ENCODE measurements at regions not wholly inside any gene's neighbourhood (a gene's known extent, or its start where the extent isn't known, plus 50 kb on each side); places are given as distances from the start of the nearest gene placed in this dataset.

DNA sequence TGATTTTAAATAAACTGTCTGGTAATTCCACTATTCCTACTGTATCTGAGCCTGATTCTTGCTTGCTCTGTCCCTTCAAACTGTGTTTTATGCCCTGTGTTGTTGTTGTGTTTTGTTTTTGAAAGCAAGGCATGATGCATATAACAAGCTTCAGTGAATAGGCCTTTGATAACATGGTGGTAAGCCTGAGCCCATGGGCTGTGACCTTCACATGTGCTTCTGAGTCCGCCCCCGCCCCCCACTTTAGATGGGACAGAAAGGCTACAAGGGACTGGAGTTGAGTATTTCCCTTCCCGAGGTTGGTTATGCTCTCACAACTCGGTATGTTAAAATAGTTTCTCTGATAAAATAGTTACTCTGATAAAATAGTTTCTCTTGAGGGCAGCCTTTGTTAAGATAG lies 119.0 kb upstream of the WNT7A start:
- TF ChIP-seq, protein P1, sequence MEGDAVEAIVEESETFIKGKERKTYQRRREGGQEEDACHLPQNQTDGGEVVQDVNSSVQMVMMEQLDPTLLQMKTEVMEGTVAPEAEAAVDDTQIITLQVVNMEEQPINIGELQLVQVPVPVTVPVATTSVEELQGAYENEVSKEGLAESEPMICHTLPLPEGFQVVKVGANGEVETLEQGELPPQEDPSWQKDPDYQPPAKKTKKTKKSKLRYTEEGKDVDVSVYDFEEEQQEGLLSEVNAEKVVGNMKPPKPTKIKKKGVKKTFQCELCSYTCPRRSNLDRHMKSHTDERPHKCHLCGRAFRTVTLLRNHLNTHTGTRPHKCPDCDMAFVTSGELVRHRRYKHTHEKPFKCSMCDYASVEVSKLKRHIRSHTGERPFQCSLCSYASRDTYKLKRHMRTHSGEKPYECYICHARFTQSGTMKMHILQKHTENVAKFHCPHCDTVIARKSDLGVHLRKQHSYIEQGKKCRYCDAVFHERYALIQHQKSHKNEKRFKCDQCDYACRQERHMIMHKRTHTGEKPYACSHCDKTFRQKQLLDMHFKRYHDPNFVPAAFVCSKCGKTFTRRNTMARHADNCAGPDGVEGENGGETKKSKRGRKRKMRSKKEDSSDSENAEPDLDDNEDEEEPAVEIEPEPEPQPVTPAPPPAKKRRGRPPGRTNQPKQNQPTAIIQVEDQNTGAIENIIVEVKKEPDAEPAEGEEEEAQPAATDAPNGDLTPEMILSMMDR (IDR thresholded peaks at IDR 0.05; ENCODE audit: poor library complexity): no peak
- no peak for TF ChIP-seq EZH2 (IDR thresholded peaks at IDR 0.05; ENCODE audit: borderline replicate concordance)
- TF ChIP-seq EZH2phosphoT487 (IDR thresholded peaks at IDR 0.05; ENCODE audit: low read depth, severe bottlenecking, unreplicated experiment): no peak

Data from hepatocyte (in vitro differentiated cells).